ENCODE measurements at regions not wholly inside any gene's neighbourhood (a gene's known extent, or its start where the extent isn't known, plus 50 kb on each side); places are given as distances from the start of the nearest gene placed in this dataset.

DNA sequence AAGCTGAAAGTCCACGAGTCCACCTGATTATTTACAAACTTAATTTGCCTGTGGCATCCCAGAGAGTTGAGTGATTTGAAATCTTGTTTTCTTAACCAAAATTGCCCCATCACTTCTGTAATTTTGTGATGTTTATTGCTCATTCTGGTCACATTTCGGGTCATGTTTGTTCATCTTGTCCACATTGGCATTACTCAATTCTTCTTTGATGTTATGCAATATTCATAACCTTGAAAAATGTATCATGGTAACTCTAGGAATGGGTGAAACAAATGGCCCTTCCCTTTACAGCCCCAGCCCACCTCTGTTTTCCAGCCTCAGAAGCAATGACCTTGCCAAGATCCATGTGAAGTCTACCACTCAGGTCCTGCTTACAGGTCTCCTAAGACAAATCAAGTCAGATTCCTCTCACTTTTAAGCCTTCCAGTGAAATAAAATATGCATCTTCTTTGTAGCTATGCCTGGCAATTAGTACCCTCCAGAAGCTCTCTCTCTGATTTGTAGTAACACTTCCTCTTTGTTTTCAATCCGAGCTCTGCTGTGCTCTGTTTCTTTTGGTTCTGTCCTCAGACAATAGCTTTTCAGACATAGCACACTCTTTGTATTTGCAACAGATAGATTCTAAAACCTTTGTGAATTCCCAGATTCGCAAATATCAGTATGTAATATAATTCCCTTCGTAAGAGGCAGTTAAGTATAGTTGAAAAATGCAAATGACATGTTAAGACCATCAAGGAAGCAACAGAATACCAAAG lies 330.3 kb upstream of the IRX1 start:
- DNase-seq (ENCODE audit: low spot score) = no peak
- no peak for TF ChIP-seq CTCF (IDR thresholded peaks at IDR 0.05; ENCODE audit: borderline replicate concordance, control extremely low read depth, extremely low read depth, insufficient read depth, missing control alignments)
- in situ Hi-C loops (cut with MboI; ENCODE audit: low sequenced_read_pairs, unreplicated experiment) = no loop called here

GRCh38 chr5:3262451-3262850 lies 333.2 kb upstream of the IRX1 start:
- no peak for TF ChIP-seq CTCF (IDR thresholded peaks at IDR 0.05; ENCODE audit: borderline replicate concordance, control extremely low read depth, extremely low read depth, insufficient read depth, missing control alignments)
- in situ Hi-C loops (cut with MboI; ENCODE audit: low sequenced_read_pairs, unreplicated experiment) = no loop called here
- no peak for DNase-seq (ENCODE audit: low spot score)

DNA sequence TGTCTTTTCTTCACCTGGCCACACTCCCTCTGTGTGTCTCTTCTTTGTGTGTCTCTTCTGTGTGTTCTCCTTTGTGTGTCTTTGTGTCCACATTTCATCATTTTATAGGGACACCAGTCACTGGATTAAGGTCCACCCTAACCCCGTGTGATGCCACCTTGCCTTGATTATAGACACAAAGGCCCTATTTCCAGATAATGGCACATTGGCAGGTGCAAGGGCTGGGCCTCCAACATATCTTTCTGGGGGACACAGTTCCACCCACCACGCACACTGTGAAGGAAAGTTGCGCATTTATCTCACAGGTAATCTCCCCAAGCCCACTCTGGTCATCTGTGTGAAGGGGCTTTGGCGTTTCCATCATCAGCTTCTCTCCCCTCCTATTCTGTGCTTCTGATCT lies 334.6 kb upstream of the IRX1 start:
- no peak for TF ChIP-seq CTCF (IDR thresholded peaks at IDR 0.05; ENCODE audit: borderline replicate concordance, control extremely low read depth, extremely low read depth, insufficient read depth, missing control alignments)
- DNase-seq (ENCODE audit: low spot score) = no peak
- in situ Hi-C loops (cut with MboI; ENCODE audit: low sequenced_read_pairs, unreplicated experiment) = no loop called here

GRCh38 chr5:3258050-3258449 lies 337.6 kb upstream of the IRX1 start:
- TF ChIP-seq CTCF (IDR thresholded peaks at IDR 0.05; ENCODE audit: borderline replicate concordance, control extremely low read depth, extremely low read depth, insufficient read depth, missing control alignments) = no peak
- DNase-seq (ENCODE audit: low spot score) = no peak
- in situ Hi-C loops (cut with MboI; ENCODE audit: low sequenced_read_pairs, unreplicated experiment) = no loop called here

DNA sequence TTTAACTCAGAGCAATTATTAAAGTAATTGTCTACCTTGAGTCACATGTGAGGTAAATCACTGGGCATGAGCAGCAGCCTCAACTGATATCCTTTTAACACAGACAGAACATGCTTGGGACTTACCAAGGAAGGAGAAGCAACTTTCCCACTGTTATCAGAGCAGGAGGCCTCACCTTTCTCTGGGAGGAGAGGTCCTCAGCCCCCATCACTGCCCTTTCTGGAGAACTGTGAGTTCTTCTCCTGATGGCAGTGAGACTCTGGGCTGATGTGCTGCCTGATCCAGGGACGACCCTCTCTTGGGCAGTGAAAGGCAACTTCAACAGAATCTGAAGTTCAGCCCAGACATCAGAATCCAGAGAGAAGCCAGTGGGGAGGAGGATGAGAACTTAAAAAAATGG lies 343.4 kb upstream of the IRX1 start:
- no peak for TF ChIP-seq CTCF (IDR thresholded peaks at IDR 0.05; ENCODE audit: borderline replicate concordance, control extremely low read depth, extremely low read depth, insufficient read depth, missing control alignments)
- no peak for DNase-seq (ENCODE audit: low spot score)
- in situ Hi-C loops (cut with MboI; ENCODE audit: low sequenced_read_pairs, unreplicated experiment) = no loop called here

DNA sequence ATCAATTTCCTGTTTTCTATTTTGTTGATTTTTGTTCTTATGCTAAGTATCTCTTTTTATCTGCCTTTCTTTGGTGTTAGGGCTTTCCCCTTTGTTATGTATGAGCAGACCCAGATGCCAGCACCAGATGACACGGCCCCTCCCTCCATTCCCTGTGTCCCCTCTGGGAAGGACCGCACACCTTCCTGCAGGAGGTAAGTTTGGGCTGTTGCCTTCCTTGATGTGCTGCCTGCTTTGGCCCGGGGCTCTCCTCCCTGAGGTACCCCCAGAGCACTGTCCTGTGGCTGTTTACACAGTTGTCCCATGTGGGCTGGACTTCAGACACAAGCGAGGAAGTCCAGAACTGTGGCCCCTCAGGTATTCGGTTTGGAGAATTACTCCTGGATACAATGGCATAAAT lies 343.8 kb upstream of the IRX1 start:
- no peak for TF ChIP-seq CTCF (IDR thresholded peaks at IDR 0.05; ENCODE audit: borderline replicate concordance, control extremely low read depth, extremely low read depth, insufficient read depth, missing control alignments)
- DNase-seq (ENCODE audit: low spot score) = no peak
- in situ Hi-C loops (cut with MboI; ENCODE audit: low sequenced_read_pairs, unreplicated experiment) = no loop called here
